ENCODE measurements at regions not wholly inside any gene's neighbourhood (a gene's known extent, or its start where the extent isn't known, plus 50 kb on each side); places are given as distances from the start of the nearest gene placed in this dataset.
"Not testable (repeated sequence)": the region's sequence is repeated elsewhere in the genome, so short reads cannot be mapped to it uniquely, and the experiment has no call there.

DNA sequence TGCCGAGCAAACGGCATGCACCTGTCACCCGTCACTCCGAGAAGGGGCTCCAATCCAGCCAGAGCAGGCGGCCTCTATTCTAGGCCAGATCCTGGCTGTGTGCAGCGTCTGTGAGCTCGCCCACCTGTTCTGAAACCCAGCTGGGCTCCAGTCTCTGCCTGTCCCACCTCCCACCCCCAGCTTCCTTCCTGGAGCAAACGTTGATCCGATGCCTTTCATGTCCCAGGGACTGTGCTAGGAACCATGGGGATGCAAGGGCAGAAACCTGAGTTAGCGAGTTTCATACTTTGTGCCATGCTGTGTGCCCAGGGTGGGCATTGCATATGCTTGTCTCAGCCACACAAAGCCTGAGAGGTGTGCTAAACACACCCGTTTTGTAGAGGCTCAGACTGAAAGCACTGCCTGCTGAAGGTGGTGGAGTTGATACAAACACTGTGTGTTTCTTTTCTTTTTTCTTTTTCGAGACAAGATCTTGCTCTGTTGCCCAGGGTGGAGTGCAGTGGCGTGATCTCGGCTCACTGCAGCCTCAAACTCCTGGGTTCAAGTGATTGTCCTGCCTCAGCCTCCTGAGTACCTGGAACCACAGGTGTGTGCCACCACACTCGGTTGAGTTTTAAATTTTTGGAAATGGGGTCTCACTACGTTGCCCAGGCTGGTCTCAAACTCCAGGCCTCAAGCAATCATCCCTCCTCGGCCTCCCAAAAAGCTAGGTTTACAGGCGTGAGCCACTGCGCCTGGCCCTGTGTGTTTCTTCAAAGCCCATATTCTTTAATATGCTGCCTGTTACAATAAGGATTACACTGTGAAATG is 84.1 kb upstream of the MED13L start:
- no peak for DNase-seq

DNA sequence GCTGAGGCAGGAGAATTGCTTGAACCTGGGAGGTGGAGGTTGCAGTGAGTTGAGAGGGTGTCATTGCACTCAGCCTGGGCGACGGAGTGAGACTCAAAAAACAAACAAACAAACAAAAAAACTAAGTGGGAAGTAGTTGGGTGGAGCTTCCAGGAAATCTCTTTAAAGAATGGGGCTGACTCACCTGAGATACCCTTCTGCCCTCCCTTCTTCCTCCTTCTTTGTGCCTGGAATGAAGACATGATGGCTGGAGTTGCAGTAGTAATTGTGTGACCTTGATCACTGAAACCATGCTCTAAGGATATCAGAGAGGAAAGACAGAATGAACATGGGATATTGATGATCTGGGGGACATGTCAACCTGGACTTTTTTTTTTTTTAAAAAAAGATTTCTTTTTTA is 87.6 kb upstream of the MED13L start:
- DNase-seq: no peak

DNA sequence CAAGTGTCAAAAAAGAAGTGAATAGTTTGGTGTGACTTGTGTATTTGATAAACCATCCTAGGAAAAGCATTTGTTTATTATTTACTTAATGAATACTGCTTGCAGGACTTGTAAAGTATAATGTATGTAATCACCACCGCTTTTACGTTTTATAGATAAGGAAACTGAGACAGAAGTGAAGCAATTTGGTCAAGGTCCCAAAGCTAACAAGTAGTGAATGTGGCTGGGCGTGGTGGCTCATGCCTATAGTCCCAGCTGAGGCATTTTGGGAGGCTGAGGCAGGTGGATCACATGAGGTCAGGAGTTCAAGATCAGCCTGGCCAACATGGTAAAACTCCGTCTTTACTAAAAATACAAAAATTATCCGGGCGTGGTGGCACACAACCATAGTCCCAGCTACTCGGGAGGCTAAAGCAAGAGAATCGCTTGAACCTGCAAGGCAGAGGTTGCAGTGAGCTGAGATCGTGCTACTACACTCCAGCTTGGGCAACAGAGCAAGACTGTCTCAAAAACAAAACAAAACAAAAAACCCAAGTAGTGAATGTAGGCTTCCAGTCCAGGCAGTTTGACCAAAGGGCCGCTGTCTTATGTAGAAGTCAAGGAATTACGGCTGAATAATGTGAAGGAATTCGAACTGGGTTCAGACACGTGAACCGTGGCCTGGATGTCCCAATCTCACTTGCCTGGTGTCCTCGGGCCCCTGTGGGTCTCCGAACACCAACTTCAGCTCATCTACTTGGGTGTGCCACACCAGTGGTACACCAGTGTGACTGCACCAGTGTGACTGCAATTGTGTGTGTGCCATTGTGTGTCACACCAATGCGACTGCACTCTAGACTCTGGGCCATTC is 88.3 kb upstream of the MED13L start:
- DNase-seq: no peak

DNA sequence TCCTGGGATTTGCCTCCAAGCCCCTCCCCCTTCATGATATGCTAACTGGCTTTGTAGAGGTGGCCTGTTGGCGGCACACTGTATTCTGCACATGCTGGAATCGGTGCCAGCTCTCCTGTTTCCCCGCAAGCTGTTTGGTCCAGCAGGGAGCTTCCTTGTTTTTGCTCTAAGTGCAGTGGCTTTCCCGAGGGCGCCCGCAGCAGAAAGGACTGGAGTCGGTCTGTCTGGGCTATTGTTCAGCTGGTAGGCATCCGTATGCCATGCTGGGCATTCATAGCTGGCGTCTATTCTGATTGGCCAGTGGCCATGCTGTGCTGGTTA is 88.9 kb upstream of the MED13L start:
- no peak for DNase-seq

DNA sequence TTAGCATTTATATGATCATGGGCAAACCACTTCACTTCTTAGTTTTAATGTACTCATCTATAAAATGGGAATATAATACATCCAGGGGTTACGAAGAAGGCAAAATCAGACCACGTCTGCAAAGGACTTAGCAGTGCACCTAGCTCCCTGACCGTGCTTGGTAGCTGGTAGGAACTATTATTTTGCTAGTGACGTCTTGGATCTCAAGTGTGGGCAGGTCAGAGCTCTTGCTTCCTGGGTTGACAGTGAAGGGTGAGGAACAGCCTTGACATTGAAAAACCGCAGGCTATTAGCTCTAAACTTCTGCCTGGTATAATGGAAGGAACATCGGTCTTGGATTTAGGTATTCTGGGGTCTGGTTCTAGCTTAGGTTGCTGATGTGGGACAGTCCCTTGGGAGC is 89.3 kb upstream of the MED13L start:
- no peak for DNase-seq

DNA sequence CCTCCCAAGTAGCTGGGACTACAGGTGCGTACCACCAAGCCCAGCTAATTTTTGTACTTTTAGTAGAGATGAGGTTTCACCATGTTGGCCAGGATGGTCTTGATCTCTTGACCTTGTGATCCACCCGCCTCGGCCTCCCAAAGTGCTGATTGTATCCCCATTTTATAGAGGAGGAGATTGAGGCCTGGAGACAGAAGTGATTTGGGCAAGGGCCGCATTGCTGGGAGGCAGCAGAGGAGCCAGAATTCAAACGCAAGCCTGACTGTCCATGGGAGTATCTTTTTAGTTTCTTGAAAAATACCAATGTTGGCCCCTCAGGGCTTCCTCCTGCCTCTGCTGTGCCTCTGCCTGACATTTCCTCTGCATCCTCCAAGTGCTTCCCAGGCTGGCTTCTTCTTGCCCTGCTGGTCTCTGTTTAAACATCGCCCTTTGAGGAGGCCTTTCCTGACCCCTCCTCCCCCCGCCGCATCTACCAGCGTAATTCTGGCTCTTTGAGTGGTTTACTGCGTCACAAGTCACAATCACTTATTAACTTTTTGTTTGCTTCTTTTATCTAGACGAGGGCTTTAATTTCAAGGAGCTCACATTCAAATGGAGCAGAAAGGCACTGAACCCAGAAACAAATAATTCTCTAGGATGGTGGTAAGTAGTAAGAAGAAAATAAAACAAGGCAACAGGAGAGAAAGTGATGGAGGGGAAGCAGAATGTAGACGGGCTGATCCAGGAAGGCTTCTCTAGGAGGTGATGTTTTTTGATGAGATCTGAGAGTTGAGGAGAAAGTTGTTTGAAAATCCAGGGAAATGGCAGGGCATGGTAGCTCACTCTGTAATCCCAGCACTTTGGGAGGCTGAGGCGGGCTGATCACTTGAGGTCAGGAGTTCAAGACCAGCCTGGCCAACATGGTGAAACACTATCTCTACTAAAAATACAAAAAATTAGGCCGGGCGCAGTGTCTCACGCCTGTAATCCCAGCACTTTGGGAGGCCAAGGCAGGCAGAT is 91.0 kb upstream of the MED13L start:
- no peak for DNase-seq

DNA sequence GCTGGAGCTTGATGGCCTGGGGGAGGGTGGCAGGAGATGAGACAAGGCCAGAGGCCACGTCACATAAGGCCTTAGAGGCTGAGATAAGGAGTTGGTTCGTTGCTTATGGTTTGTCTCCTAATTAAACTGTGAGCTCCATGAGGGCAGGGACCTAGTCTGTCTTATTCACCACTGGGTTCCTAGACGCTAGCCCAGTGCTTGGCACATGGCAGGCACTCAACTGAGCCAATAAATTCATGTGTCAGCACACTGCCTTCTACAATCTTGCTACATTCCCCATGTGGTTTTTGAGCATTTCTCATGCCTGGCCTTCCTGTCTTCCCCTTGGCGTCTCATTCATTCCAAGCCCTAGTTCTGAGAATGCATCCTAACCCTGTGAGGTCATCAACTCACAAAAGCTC is 92.5 kb upstream of the MED13L start:
- DNase-seq: no peak

DNA sequence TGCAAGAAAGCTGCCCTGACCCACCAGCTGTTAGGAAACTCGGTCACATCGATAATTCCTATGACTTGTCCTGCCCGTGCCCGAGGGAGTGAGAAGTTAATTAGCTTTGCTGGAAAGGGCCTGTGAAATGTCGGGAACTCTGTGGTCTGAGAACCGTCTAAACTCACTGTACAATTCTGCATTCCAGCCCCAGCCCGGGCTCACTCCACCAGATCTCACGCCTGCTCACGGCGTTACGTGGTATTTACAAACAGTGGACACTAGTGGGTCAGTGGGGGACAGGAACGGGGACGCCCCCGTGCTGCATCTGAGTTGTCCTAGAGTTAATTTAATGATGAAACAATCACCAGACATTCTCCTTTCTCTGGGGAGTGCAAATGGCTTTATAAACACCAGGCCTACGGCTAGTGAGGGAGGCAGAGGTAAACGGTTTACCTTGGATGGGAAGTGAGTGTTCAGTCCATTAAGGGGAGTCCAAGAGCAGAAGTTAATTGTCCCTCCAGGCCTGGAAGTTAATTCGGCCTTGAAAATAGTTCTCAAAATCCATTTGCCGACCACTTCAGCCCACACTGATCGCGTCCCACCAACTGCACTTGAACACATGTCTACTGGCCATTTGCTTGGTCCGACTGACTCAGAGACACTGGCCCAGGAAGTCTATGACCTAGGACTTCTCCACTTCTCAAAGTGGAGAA is 93.5 kb upstream of the MED13L start:
- no peak for DNase-seq

DNA sequence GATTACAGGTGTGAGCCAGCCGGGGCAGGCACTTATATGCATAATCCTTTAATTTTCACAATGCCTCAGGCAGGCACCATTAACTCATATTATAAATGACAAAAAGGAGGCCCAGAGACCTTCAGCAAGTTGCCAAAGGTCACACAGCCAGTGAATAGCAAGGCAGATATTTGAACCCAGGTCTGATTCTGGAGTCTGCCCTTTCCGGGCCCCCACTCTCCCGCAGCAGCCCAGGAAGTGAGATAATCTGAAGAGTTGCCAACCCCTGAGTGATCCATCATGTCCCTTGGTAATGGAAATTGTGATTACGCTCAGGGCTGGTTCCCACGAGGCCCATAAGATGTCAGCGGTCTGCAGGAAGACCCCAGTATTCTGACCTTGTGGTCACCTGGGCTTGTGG is 95.3 kb upstream of the MED13L start:
- no peak for DNase-seq

DNA sequence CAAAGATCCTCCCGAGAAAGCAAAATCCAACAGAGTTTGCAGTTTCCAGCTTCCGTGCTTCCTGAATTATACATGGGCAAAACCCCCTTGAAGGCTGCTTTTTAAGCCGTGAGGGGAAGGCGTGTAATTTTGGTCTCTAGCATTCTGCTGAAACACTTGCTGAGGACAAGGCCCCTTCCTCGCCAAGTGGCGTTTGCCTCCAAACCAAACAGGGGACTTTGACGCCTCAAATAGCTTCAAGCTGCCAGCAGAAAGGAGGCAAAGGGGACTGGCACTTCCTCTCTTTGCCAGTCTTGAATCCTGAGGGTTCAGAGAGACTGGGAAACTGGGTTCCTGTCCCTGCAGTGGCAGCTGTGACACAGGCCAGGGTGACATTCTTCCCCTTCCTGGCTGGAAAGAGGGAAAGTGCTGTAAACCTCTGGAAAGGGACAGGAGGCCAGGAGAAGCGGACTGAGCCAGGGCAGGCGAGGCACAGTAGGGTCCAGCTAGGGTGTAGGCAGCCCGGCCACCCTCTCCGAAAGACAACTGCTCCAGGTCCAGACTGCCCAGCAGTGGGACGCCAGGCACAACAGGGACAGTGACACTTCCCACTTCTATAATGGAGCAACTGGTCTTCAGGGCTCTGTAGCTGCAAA is 96.2 kb upstream of the MED13L start:
- no peak for DNase-seq

DNA sequence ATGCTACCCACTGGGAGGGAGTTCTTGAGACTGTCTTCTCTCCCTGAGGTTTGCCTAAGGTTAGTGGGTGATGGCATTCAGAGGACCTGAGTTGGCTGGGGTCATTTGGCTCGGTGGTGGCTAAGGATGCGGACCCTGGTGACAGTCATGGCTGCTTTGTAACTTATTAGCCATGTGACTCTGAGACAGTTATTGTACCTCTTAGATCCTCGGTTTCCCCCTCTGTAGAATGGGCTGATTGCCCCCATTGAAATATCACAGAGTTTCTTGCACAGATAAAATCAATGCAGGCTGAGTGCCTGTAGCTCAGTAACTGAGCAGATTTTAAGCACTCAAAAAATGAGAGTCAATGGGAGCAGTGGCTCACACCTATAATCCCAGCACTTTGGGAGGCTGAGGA is 96.7 kb upstream of the MED13L start:
- no peak for DNase-seq

DNA sequence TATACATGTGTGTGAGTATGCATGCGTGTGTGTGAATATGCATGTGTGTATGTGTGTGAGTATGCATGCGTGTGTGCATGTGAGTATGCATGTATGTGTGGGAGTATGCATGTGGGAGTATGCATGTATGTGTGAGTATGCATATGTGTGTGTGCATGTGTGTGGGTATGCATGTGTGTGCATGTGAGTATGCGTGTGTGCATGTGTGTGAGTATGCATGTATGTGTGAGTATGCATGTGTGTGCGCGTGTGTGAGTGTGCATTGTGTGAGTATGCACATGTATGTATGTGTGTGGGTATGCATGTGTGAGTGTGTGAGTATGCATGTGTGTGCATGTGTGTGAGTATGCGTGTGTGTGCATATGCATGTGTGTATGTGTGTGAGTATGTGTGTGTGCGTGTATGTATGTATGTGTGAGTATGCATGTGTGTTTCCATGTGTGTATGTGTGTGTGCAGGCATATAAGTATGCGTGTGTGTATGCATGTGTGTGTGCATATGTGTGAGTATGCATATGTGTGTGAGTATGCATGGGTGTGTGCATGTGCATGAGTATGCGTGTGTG is 97.9 kb upstream of the MED13L start:
- DNase-seq: no peak

DNA sequence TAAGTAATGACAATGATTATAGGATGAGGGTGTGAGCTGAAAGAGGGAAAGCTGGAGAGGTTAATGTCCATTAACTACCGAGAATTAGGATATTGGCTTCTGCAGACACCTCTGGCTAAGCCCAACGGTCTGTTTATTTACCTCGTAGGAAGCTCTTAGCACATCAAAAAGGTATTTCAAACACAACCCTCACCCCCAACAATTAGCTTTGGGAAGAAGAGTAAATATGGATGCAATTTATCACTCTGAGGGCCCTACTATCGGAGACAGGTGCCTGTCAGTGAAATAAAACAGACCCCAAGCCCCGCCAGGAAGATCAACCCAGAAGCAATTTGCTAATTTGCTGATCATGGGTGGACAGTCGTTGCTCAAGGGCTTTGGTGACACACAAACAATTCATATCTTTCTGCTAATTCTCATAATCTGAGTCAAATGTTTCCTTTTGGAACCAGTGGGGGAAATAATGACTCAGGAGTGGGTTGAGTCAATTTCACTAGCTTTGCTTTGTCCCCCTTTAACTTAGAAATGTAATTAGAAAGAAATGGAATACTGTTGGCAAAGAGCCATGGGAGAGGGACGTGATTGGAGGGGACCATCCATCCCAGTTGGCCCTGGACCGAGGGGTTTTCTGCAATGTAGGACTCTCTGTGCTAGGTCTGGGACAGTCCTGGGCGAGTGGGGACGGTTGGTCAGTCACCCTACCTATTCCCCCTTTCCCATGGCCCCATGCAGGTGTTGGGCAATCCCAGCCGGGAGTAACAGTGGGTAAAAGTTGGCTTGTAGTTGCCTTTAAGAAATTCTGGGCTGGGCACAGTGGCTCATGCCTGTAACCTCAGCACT is 99.1 kb upstream of the MED13L start:
- no peak for DNase-seq

DNA sequence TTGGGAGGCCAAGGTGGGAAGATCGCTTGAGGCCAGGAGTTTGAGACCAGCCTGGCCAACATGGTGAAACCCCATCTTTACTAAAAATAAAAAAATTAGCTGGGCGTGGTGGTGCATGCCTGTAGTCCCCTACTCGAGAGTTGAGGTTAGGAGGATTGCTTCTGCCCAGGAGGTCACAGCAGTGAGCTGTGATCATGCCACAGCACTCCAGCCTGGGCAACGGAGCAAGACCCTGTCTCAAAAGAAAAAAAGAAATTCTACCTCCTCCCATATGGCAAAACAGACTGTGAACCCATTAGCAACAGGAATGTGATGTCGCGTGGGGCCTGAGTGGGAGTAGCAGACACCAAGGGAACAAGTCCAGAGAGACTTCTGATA is 99.7 kb upstream of the MED13L start:
- DNase-seq: not testable (repeated sequence)

DNA sequence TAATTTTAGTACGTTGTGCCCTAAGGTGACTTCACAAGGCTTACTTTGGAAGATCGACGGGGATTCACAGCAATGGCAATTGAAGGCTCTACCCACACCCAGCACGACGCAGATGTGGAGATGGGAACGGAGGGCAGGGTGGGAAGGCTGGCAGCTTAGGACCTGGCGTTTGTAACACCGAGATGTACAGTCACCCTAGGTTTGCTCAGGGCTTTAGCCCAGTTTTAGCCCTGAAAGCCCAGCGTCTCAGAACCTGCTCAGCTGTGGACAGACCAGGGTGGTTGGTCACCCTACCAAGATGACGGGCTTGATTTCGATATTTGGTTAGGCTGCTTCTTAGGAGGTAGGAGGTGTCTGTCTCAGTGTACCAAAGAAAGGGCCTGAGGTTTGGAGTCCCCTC is 100.5 kb upstream of the MED13L start:
- no peak for DNase-seq

DNA sequence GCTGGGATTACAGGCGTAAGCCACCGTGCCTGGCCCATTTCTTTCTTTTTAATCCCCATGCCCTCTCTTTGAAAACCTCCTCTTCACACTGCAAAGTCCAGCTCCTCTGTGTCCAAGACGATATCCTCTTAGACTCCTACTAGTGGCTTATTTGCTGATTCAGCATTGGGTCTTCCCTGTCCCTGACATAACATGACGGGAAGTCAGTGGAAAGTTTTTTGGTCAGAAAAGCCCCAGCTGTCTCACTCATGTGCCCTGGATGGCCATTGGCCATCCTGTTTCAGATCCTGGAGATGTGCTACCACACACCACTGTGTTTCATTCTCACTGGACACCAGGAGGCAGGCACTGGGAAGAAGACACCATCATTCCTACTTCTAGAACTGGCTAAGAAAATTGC is 102.6 kb upstream of the MED13L start:
- no peak for DNase-seq

DNA sequence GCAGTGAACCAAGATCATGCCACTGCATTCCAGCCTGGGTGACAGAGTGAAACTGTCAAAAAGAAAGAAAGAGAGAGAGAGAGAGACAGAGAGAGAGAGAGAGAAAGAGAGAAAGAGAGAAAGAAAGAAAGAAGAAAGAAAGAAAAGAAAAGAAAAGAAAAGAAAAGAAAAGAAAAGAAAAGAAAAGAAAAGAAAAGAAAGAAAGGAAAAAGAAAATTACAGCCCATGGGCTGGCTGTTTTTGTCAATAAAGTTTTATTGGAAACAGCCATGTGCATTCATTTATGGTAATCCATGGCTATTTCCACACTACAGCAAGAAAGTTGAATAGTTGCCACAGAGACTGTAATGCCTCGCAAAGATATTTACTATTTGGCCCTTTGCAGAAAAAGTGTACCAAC is 103.2 kb upstream of the MED13L start:
- not testable (repeated sequence) for DNase-seq

DNA sequence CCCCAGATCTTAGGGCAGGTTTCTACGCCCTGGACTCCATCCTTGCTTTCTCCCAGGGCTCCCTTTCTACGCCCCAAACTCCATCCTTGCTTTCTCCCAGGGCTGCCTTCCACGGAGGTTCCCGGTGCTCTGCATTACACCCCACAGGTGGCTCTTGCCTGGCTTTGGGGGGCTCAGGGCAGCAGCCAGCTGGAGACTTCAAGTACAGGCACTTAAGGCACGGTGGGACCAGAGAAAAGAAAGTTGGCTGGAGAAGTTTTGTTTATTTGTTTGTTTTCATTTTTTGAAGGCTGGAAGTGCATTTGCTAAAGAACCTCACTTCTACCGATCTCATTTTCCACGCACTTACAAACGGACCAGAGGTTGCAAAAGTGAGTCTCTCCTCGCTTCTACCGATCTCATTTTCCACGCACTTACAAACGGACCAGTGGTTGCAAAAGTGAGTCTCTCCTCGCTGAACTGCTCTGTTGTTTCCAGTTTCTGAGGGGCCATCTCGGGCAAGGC is 103.8 kb upstream of the MED13L start:
- DNase-seq: no peak

DNA sequence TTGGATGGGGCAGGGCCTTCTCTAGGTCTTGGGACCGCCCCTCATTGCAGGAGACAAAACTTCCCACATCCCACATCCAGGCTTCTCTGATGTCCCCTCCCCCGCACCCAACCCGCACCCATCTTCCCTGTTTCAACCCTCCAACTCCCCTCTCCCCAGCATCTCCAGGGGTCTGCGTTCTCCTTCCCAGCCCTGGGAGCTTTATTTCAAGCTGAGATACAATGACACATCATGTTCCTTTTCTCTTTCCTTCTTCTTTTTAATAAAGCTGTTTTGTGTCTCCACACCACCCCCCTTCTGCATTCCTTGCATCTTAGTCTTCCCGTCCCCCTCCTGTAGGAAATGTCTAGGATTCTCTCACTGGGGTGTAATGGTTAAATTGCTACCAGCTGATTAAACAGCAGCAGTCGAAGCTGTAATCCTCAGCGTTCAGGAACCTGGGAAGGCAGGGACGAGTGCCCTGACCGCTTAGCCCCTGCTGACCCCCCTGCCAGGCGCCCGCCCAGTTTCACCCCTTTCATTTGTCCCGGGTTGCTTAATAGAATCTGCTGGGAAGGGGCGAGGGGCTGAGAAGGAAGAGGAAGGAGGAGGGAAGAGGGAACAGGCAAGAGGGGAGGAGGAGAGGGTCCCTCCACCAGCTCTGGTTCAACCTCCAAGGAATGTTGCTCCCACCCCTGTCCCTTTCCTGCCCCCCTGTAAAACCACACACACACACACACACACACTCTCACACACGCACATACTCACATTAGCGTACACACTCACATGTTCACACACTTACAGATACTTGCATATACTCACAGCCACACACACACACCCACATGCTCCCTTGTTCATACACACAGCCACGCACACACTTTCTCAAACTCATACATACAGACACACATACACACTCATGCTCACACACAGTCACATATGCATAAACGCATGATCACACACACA is 104.5 kb upstream of the MED13L start:
- DNase-seq: no peak
